Spleen (tissue), 7 donors: ENCODE measurements at regions not wholly inside any gene's neighbourhood (a gene's known extent, or its start where the extent isn't known, plus 50 kb on each side); places are given as distances from the start of the nearest gene placed in this dataset.

ENCODE experiments used
- POLR2AphosphoS5 ChIP-seq, 3 donors: sonication (generic); formaldehyde crosslinking; IDR thresholded peaks; one replicate each; pipeline ENCODE4 v1.5.1; 2017; ENCODE audit warnings: antibody characterized with exemption in 3 of 3
- TF ChIP-seq, protein P1 (sequence below), 11 experiments: fragments of 200-600 bp in 7 of 11; fragments of 450-650 bp in 4 of 11; sonication (generic) in 4 of 11; IDR thresholded peaks in 8 of 11; conservative IDR thresholded peaks in 3 of 11; 1 replicate in 7 of 11; 2 replicates in 4 of 11; pipeline versions ENCODE4 v1.4.0 to v1.8.0; 2016 to 2021; ENCODE audit warnings: antibody characterized with exemption in 11 of 11, inconsistent platforms in 4 of 11, mild to moderate bottlenecking in 1 of 11
- donor health status: DM: no; HTN: no; CAD: no; lungs with moderate emphysema.
- donor health status: DM: no; HTN: no; CAD: no.
- donor health status: DM: no; HTN: no; CAD: no.

DNA sequence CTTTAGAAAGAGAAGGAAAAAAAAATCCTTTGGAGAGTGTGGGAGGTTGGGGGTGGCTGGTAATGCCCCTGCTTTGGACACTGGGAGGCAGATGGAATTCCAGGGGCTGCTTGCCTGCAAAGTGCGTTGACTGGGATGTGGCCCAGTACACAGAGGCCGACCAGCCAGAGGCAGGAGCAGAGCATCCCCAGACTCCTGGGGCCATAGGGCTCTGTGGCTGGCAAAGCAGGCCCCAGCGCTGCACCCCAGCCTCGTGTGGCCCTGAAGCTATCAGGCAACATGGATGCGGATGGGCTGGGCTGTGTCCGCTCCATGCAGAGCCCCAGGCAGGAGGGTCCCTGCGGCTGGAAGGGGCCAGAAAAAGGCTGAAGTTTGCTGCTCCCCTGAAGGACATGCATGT lies 361.6 kb upstream of the FZD8 start:
- TF ChIP-seq, protein P1, sequence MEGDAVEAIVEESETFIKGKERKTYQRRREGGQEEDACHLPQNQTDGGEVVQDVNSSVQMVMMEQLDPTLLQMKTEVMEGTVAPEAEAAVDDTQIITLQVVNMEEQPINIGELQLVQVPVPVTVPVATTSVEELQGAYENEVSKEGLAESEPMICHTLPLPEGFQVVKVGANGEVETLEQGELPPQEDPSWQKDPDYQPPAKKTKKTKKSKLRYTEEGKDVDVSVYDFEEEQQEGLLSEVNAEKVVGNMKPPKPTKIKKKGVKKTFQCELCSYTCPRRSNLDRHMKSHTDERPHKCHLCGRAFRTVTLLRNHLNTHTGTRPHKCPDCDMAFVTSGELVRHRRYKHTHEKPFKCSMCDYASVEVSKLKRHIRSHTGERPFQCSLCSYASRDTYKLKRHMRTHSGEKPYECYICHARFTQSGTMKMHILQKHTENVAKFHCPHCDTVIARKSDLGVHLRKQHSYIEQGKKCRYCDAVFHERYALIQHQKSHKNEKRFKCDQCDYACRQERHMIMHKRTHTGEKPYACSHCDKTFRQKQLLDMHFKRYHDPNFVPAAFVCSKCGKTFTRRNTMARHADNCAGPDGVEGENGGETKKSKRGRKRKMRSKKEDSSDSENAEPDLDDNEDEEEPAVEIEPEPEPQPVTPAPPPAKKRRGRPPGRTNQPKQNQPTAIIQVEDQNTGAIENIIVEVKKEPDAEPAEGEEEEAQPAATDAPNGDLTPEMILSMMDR (IDR thresholded peaks at IDR 0.05 in 8 of 11, conservative IDR thresholded peaks at IDR 0.05 in 3 of 11) = no peak
- TF ChIP-seq POLR2AphosphoS5 (IDR thresholded peaks at IDR 0.05) = no peak
